Activated CD4-positive, alpha-beta T cell treated with anti-CD3 and anti-CD28 coated beads, Interleukin-2, amount 50 U/mL, for 24 hours (primary cell): ENCODE measurements at regions not wholly inside any gene's neighbourhood (a gene's known extent, or its start where the extent isn't known, plus 50 kb on each side); places are given as distances from the start of the nearest gene placed in this dataset.

ENCODE experiments used
- DNase-seq, 2 donors: peaks; one replicate each; pipeline ENCODE4 v3.0.0-alpha.2; 2020; ENCODE audit warnings: low read depth in 1 of 2, low spot score in 1 of 2

GRCh38 chr6:156650896-156651390 lies 126.2 kb upstream of the ARID1B start:
- DNase-seq = no peak

DNA sequence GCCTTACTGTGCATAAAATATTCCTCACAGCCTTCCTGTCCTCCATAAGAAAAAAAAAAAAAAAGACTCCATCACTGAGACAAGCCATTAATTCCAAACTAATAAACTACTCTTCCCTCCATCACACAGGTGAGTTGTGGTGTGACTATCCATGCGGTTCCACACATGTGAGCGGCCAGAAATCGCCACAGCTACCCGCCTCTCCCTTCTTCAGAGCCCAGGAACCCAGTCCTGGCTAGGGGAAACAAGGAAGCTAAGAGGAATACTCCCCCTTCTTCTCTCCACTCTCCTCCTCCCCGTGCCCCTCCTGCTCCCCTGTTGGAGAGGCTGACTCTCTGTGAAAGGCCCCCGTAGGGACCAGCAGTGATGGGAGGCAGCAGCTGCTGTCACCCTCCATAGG lies 128.6 kb upstream of the ARID1B start:
- no peak for DNase-seq

- DNase-seq = no peak
Observed at GRCh38 chr6:156647991-156648390, 129.2 kb upstream of the ARID1B start.

GRCh38 chr6:156647140-156647784 lies 129.9 kb upstream of the ARID1B start:
- DNase-seq = no peak

DNA sequence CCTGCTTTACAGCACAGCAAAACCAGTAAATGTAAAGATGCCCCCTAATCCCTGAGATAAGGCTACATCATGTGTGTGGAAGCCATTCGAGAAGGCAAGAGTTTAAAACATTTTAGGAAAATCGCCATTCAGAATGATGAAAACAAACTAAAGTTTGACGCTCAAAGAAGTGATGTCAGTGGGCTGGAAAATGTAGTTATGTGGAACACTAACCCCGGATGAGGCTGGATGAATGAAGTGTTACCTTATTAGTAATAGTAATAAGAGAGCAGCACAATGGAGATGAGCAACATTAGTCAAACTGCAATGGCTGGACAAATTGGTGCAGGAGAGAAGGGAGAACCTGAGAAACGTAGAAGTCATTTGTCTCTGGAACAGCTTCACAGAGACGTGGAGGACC lies 130.7 kb upstream of the ARID1B start:
- no peak for DNase-seq

- no peak for DNase-seq
Observed at GRCh38 chr6:156645097-156645496, 132.1 kb upstream of the ARID1B start.

- no peak for DNase-seq
Observed at GRCh38 chr6:156639009-156639721, 138.0 kb upstream of the ARID1B start.

DNA sequence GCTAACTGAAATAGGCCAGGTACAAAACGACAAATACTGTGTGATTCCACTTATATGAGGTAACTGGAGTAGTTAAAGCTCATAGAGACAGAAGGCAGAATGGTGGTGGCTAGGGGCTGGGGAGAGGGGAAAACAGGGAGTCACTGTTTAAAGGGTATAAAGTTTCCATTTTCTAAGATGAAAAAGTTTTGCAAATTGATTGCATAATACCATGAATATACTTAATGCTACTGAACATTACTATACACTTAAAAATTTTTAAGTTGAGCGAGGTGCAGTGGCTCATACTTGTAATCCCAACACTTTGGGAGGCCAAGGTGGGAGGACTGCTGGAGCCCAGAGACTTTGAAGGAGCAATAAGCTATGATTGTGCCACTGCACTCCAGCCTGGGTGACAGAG lies 138.6 kb upstream of the ARID1B start:
- DNase-seq = no peak

- no peak for DNase-seq
Observed at GRCh38 chr6:156634951-156635371, 142.2 kb upstream of the ARID1B start.

DNA sequence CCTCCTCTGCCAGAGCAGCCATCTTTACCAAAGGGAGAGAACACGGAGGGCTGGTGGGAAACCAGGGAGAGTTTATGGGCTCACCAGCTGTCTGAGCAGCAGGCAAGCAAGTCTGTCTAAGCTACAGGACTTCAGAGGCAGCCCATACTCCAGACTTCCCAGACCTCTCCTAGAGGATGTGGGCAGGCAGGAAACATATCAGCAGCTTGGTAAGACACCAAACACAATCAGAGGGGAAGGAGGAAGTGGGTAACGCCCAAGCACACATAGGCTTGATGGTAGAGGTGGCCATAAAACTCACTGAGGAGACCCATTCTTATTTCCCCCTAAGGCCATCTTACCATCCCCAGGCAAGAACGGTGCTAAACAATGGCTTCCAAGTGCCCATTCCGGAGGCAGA lies 143.1 kb upstream of the ARID1B start:
- DNase-seq = no peak

- no peak for DNase-seq
Observed at GRCh38 chr6:156633291-156633690, 143.9 kb upstream of the ARID1B start.

- no peak for DNase-seq
Observed at GRCh38 chr6:156630613-156631302, 146.4 kb upstream of the ARID1B start.

DNA sequence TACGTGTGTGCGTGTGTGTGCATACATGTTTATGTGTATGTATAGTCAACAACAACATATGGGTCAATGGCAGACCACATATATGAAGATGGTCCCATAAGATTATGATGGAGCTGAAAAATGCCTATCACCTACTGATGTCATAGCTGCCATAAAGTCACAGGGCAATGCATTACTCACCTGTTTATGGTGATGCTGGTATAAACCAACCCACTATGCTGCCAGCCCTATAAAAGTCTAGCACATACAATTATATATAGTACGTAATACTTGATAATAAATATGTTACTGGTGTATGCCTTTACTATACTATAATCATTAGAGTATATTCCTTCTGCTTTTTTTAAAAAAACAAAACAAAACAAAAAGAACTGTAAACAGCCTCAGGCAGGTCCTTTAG lies 148.4 kb upstream of the ARID1B start:
- DNase-seq = no peak

DNA sequence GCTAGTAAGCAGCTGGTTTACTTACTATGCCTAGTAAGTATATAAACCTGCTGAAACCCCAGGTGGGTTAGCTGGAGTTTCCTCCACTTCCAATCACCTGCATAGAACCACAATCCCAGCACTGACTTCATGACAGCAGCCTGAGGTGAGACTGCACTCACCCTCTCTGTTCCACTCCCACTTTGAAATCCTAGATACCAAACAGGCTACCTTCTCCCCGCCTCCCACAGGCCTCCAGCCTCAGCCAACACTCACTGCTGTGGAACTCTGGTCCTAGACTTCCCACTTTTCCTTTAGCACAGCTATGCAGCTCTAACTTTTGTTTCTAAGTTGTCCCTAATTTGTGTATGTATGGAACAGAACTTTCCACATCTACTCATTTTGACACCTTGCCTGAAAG lies 149.7 kb upstream of the ARID1B start:
- DNase-seq = no peak

DNA sequence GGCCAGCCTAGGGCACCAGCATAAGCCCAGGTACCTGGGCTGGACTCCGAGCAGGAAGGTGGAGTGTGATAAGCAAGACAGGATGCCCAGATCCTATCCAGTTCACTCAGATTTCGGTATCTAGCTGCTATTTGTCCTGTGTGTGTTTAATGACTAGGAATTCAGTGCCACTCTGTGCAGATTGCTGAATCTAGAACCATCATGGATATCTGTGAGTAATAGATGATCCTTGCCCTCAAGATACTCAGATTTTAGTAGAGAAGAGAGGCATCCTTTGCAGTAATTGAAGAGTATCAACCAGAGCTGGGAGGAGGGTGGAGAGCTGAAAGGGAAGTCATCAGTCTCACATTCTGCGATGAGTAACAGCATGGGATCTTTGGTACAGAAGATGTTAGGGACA lies 155.0 kb upstream of the ARID1B start:
- DNase-seq = no peak

DNA sequence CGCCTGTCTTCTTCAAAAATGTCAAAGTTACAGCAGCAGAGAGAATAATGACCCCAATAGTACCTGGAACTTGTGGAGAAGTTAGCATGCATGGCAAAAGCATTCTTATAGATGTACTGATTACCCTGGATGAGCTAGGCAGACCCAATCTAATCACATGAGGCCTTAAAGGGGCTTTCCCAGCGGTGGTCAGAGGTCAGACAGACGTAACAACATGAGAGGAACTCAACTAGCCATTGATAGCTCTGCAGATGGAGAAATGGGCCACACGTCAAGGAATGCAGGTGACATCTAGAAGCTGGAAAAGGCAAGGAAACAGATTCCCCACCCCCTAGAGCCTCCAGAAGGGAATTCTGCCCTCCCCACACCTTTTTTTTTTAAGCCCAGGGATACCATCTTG lies 156.8 kb upstream of the ARID1B start:
- no peak for DNase-seq

- no peak for DNase-seq
Observed at GRCh38 chr6:156618600-156619205, 158.5 kb upstream of the ARID1B start.

- no peak for DNase-seq
Observed at GRCh38 chr6:156617941-156618340, 159.2 kb upstream of the ARID1B start.

- DNase-seq = no peak
Observed at GRCh38 chr6:156617376-156617775, 159.8 kb upstream of the ARID1B start.

DNA sequence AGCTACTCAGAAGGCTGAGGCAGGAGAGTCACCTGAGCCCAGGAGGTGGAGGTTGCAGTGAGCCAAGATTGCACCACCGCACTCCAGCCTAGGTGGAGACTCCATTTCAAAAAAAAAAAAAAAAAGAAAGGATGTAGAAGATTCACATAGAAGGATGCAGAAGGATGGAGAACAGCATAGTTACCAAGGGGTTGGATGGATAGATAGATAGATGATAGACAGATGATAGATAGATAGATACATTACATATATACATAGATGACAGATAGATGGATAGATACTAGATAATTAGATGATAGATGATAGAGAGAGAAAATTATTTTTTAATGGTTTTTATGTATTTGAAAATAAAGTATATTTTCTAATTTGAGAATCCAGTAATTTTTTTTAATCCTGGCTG lies 160.7 kb upstream of the ARID1B start:
- DNase-seq = no peak

DNA sequence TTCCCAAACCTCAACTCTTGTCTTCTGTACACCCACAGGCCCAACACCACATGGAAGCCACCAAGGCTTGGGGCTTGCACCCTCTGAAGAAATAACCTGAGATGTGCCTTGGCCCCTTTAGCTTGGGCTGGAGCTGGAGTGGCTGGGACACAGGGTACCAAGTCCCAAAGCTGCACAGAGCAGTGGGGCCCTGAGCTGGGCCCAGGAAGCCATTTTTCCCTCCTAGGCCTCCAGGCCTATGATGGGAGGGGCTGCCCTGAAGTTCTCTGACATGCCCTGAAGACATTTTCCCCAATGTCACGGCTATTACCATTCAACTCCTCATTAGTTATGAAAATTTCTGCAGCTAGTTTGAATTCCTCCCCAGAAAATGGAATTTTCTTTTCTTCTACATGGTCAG lies 163.2 kb upstream of the ARID1B start:
- no peak for DNase-seq

- DNase-seq = no peak
Observed at GRCh38 chr6:156612361-156612760, 164.8 kb upstream of the ARID1B start.
